Astrocyte (in vitro differentiated cells and primary cell): ENCODE measurements at regions not wholly inside any gene's neighbourhood (a gene's known extent, or its start where the extent isn't known, plus 50 kb on each side); places are given as distances from the start of the nearest gene placed in this dataset.

Source experiments
- DNase-seq: peaks from one replicate; pipeline ENCODE4 v3.0.0-alpha.2; 2010; ENCODE audit warnings: low read depth
- FAIRE-seq: peaks from 2 replicates; lab custom pipeline; 2011; peaks lifted over from hg19 to GRCh38; lab: Jason Lieb, UNC
- H2AFZ ChIP-seq: 2 replicates; pipeline ENCODE4 v1.6.0; 2012; ENCODE audit warnings: low read depth, low read length, inconsistent platforms
- H3K27ac ChIP-seq: 2 replicates; pipeline ENCODE4 v1.5.1; 2011; ENCODE audit warnings: low read depth, low read length, inconsistent platforms
- H3K27me3 ChIP-seq: 2 replicates; pipeline ENCODE4 v1.6.0; 2011; ENCODE audit warnings: low read length, inconsistent platforms; ENCODE audit not compliant: insufficient read depth
- H3K36me3 ChIP-seq: 2 replicates; pipeline ENCODE4 v1.5.1; 2011; ENCODE audit warnings: low read length, inconsistent platforms; ENCODE audit not compliant: insufficient read depth
- H3K4me1 ChIP-seq: 2 replicates; pipeline ENCODE4 v1.5.1; 2011; ENCODE audit warnings: low read length, inconsistent platforms; ENCODE audit not compliant: insufficient read depth
- H3K4me2 ChIP-seq: 2 replicates; pipeline ENCODE4 v1.6.0; 2012; ENCODE audit warnings: low read length, inconsistent platforms
- H3K4me3 ChIP-seq: 2 replicates; pipeline ENCODE4 v1.5.1; 2011; ENCODE audit warnings: low read depth, mild to moderate bottlenecking, low read length, inconsistent platforms; ENCODE audit not compliant: insufficient read depth
- H3K79me2 ChIP-seq: 2 replicates; pipeline ENCODE4 v1.6.0; 2012; ENCODE audit warnings: mild to moderate bottlenecking, low read length, inconsistent platforms; ENCODE audit not compliant: insufficient read depth
- H3K9ac ChIP-seq: 2 replicates; pipeline ENCODE4 v1.6.0; 2012; ENCODE audit warnings: mild to moderate bottlenecking, low read length, inconsistent platforms
- H3K9me3 ChIP-seq: 2 replicates; pipeline ENCODE4 v1.5.1; 2012; ENCODE audit warnings: low read depth, mild to moderate bottlenecking, low read length, inconsistent platforms; ENCODE audit not compliant: insufficient read depth
- H4K20me1 ChIP-seq: 2 replicates; pipeline ENCODE4 v1.6.0; 2012; ENCODE audit warnings: low read length, inconsistent platforms; ENCODE audit not compliant: insufficient read depth
- H3K27ac Mint-ChIP-seq: one replicate; pipeline ENCODE4 v1.8.0; 2021; ENCODE audit warnings: mild to moderate bottlenecking, mixed read lengths; ENCODE audit not compliant: unreplicated experiment
- H3K27me3 Mint-ChIP-seq: one replicate; pipeline ENCODE4 v1.8.0; 2021; ENCODE audit warnings: low read depth, mixed read lengths; ENCODE audit not compliant: unreplicated experiment
- H3K36me3 Mint-ChIP-seq: one replicate; pipeline ENCODE4 v1.8.0; 2021; ENCODE audit warnings: low read depth, mixed read lengths; ENCODE audit not compliant: unreplicated experiment
- H3K4me1 Mint-ChIP-seq: one replicate; pipeline ENCODE4 v1.8.0; 2021; ENCODE audit warnings: low read depth, mixed read lengths; ENCODE audit not compliant: unreplicated experiment
- H3K4me3 Mint-ChIP-seq: one replicate; pipeline ENCODE4 v1.8.0; 2021; ENCODE audit warnings: mild to moderate bottlenecking, moderate library complexity, mixed read lengths; ENCODE audit not compliant: unreplicated experiment
- H3K9me3 Mint-ChIP-seq: one replicate; pipeline ENCODE4 v1.8.0; 2021; ENCODE audit warnings: mild to moderate bottlenecking, mixed read lengths; ENCODE audit not compliant: unreplicated experiment
- CTCF ChIP-seq: IDR thresholded peaks from 2 replicates; pipeline ENCODE4 v1.5.1; 2011; ENCODE audit warnings: low read depth, mild to moderate bottlenecking, inconsistent platforms, low read length, moderate library complexity; ENCODE audit not compliant: insufficient read depth
- EZH2 ChIP-seq: IDR thresholded peaks from 2 replicates; pipeline ENCODE4 v1.6.1; 2012; ENCODE audit warnings: mild to moderate bottlenecking, low read length, inconsistent platforms; ENCODE audit not compliant: insufficient read depth

- no peaks in the 10 kb centered on the region for H3K9me3 ChIP-seq
- H3K27me3 ChIP-seq: no peaks in the 10 kb centered on the region
- H2AFZ ChIP-seq: no peak overlapping the region
- H3K36me3 Mint-ChIP-seq: no peaks in the 10 kb centered on the region
- no peaks in the 10 kb centered on the region for H4K20me1 ChIP-seq
- no peaks in the 10 kb centered on the region for H3K9me3 Mint-ChIP-seq
- no peaks in the 10 kb centered on the region for H3K79me2 ChIP-seq
- no peak overlapping the region for H3K4me2 ChIP-seq
- H3K27ac Mint-ChIP-seq: no peak overlapping the region
- H3K4me1 Mint-ChIP-seq: peaks cover 4% of the 10 kb centered on the region
- TF ChIP-seq CTCF (no peak), EZH2 (no peak)
- H3K4me1 ChIP-seq: no peaks in the 10 kb centered on the region
- no peak overlapping the region for H3K9ac ChIP-seq
- H3K27ac ChIP-seq: no peak overlapping the region
- no peaks in the 10 kb centered on the region for H3K36me3 ChIP-seq
- H3K4me3 Mint-ChIP-seq: no peak overlapping the region
- no peaks in the 10 kb centered on the region for H3K27me3 Mint-ChIP-seq
- no peak for DNase-seq
- FAIRE-seq: no peak
- H3K4me3 ChIP-seq: no peak overlapping the region
These were observed 101.5 kb upstream of the STX18 start for GRCh38 chr4:4643306-4643705.

GRCh38 chr4:4642496-4643000, 100.7 kb upstream of the STX18 start:
- no peaks in the 10 kb centered on the region for H3K4me1 ChIP-seq
- no peak overlapping the region for H3K4me3 ChIP-seq
- H3K9me3 ChIP-seq: no peaks in the 10 kb centered on the region
- no peak overlapping the region for H3K4me2 ChIP-seq
- no peak overlapping the region for H2AFZ ChIP-seq
- no peaks in the 10 kb centered on the region for H3K27me3 ChIP-seq
- no peak overlapping the region for H3K4me3 Mint-ChIP-seq
- no peaks in the 10 kb centered on the region for H4K20me1 ChIP-seq
- no peaks in the 10 kb centered on the region for H3K9me3 Mint-ChIP-seq
- H3K79me2 ChIP-seq: no peaks in the 10 kb centered on the region
- DNase-seq: no peak
- TF ChIP-seq EZH2 (no peak), CTCF (no peak)
- no peak overlapping the region for H3K27ac Mint-ChIP-seq
- FAIRE-seq: no peak
- H3K36me3 ChIP-seq: no peaks in the 10 kb centered on the region
- peaks cover 4% of the 10 kb centered on the region for H3K4me1 Mint-ChIP-seq
- H3K36me3 Mint-ChIP-seq: no peaks in the 10 kb centered on the region
- no peaks in the 10 kb centered on the region for H3K27me3 Mint-ChIP-seq
- no peak overlapping the region for H3K9ac ChIP-seq
- H3K27ac ChIP-seq: no peak overlapping the region

GRCh38 chr4:4641661-4642495, 100.0 kb upstream of the STX18 start:
- FAIRE-seq (no peak), DNase-seq (no peak)
- H3K79me2 ChIP-seq: no peaks in the 10 kb centered on the region
- peak overlapping the region; percentile 7 for H3K27ac Mint-ChIP-seq
- no peaks in the 10 kb centered on the region for H4K20me1 ChIP-seq
- TF ChIP-seq CTCF (no peak), EZH2 (no peak)
- H3K9ac ChIP-seq: no peak overlapping the region
- no peak overlapping the region for H3K4me3 Mint-ChIP-seq
- H3K4me2 ChIP-seq: no peak overlapping the region
- H3K36me3 Mint-ChIP-seq: no peaks in the 10 kb centered on the region
- H2AFZ ChIP-seq: no peak overlapping the region
- no peaks in the 10 kb centered on the region for H3K9me3 Mint-ChIP-seq
- H3K36me3 ChIP-seq: no peaks in the 10 kb centered on the region
- no peaks in the 10 kb centered on the region for H3K27me3 ChIP-seq
- no peak overlapping the region for H3K4me3 ChIP-seq
- H3K4me1 ChIP-seq: no peaks in the 10 kb centered on the region
- peaks cover 4% of the 10 kb centered on the region for H3K4me1 Mint-ChIP-seq
- H3K27me3 Mint-ChIP-seq: no peaks in the 10 kb centered on the region
- no peak overlapping the region for H3K27ac ChIP-seq
- H3K9me3 ChIP-seq: no peaks in the 10 kb centered on the region
